Esophagus muscularis mucosa (tissue), 3 donors: ENCODE measurements at regions not wholly inside any gene's neighbourhood (a gene's known extent, or its start where the extent isn't known, plus 50 kb on each side); places are given as distances from the start of the nearest gene placed in this dataset.

Experiments used
- POLR2A ChIP-seq: fragments of 450-650 bp; IDR thresholded peaks from one replicate; pipeline ENCODE4 v1.6.1; 2017; ENCODE audit warnings: antibody characterized with exemption, moderate library complexity, mild to moderate bottlenecking, low read depth
- POLR2AphosphoS5 ChIP-seq, 2 donors: sonication (generic); formaldehyde crosslinking; IDR thresholded peaks; one replicate each; pipeline ENCODE4 v1.6.1; 2017; ENCODE audit warnings: antibody characterized with exemption in 2 of 2
- TF ChIP-seq, protein P1 (sequence below), 3 experiments: fragments of 200-600 bp in 2 of 3; fragments of 450-650 bp in 1 of 3; sonication (generic) in 2 of 3; IDR thresholded peaks; one replicate each; pipeline ENCODE4 v1.5.1; 2017 to 2019; ENCODE audit warnings: antibody characterized with exemption in 3 of 3, mild to moderate bottlenecking in 2 of 3, moderate library complexity in 1 of 3

DNA sequence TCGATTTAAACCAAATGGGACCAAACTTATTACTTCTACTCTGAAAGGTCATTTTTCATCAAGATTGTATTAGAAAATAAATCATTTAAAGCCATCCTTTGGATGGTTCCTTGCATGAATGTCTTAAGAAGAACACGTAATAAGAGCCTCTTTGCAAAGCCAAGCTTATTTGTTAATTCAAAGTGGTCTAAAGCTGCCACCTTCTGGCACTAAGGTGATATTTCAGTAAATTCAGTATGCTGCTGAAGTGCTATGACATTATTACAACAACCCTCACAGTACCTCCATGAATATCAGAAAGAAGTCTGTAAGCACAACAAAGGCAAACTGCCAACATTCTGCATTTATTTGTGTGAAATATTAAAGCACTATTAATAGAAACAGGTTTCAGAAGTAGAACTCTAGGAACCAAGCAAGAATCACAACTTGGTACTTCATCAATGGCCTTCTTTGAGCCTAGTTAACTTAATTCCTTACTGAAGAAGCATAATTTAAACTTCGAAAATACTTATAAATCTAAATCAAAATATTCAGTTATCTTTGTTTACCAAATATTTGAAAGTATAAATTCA lies 53.1 kb upstream of the TYRP1 start:
- TF ChIP-seq POLR2AphosphoS5 (IDR thresholded peaks at IDR 0.05), result no peak
- TF ChIP-seq, protein P1, sequence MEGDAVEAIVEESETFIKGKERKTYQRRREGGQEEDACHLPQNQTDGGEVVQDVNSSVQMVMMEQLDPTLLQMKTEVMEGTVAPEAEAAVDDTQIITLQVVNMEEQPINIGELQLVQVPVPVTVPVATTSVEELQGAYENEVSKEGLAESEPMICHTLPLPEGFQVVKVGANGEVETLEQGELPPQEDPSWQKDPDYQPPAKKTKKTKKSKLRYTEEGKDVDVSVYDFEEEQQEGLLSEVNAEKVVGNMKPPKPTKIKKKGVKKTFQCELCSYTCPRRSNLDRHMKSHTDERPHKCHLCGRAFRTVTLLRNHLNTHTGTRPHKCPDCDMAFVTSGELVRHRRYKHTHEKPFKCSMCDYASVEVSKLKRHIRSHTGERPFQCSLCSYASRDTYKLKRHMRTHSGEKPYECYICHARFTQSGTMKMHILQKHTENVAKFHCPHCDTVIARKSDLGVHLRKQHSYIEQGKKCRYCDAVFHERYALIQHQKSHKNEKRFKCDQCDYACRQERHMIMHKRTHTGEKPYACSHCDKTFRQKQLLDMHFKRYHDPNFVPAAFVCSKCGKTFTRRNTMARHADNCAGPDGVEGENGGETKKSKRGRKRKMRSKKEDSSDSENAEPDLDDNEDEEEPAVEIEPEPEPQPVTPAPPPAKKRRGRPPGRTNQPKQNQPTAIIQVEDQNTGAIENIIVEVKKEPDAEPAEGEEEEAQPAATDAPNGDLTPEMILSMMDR (IDR thresholded peaks at IDR 0.05), result peak; percentile 35 to 51 (median 36)
- TF ChIP-seq POLR2A, result no peak
